ENCODE measurements at regions not wholly inside any gene's neighbourhood (a gene's known extent, or its start where the extent isn't known, plus 50 kb on each side); places are given as distances from the start of the nearest gene placed in this dataset.

GRCh38 chr14:66197276-66197675 lies 288.9 kb upstream of the CCDC196 start:
- DNase-seq (ENCODE audit: low read depth) = no peak

- DNase-seq (ENCODE audit: low read depth) = no peak
Observed at GRCh38 chr14:66206554-66206953, 279.6 kb upstream of the CCDC196 start.

- DNase-seq (ENCODE audit: low read depth) = no peak
Observed at GRCh38 chr14:66216763-66217162, 269.4 kb upstream of the CCDC196 start.

- no peak for DNase-seq (ENCODE audit: low read depth)
Observed at GRCh38 chr14:66219886-66220285, 266.3 kb upstream of the CCDC196 start.

- no peak for DNase-seq (ENCODE audit: low read depth)
Observed at GRCh38 chr14:66224492-66225178, 261.5 kb upstream of the CCDC196 start.

GRCh38 chr14:66225337-66225736 lies 260.8 kb upstream of the CCDC196 start:
- no peak for DNase-seq (ENCODE audit: low read depth)

GRCh38 chr14:66228267-66228970 lies 257.8 kb upstream of the CCDC196 start:
- no peak for DNase-seq (ENCODE audit: low read depth)

- no peak for DNase-seq (ENCODE audit: low read depth)
Observed at GRCh38 chr14:66231820-66232219, 254.4 kb upstream of the CCDC196 start.

GRCh38 chr14:66233591-66233990 lies 252.6 kb upstream of the CCDC196 start:
- no peak for DNase-seq (ENCODE audit: low read depth)

- DNase-seq (ENCODE audit: low read depth) = no peak
Observed at GRCh38 chr14:66234411-66234810, 251.8 kb upstream of the CCDC196 start.

GRCh38 chr14:66237741-66238140 lies 248.4 kb upstream of the CCDC196 start:
- DNase-seq (ENCODE audit: low read depth) = no peak

GRCh38 chr14:66238969-66239368 lies 247.2 kb upstream of the CCDC196 start:
- no peak for DNase-seq (ENCODE audit: low read depth)

GRCh38 chr14:66239589-66239988 lies 246.6 kb upstream of the CCDC196 start:
- DNase-seq (ENCODE audit: low read depth) = no peak

GRCh38 chr14:66240105-66240504 lies 246.1 kb upstream of the CCDC196 start:
- no peak for DNase-seq (ENCODE audit: low read depth)

- no peak for DNase-seq (ENCODE audit: low read depth)
Observed at GRCh38 chr14:66242001-66242400, 244.2 kb upstream of the CCDC196 start.

GRCh38 chr14:66244834-66245233 lies 241.3 kb upstream of the CCDC196 start:
- no peak for DNase-seq (ENCODE audit: low read depth)

- DNase-seq (ENCODE audit: low read depth) = no peak
Observed at GRCh38 chr14:66247662-66248193, 238.4 kb upstream of the CCDC196 start.

- no peak for DNase-seq (ENCODE audit: low read depth)
Observed at GRCh38 chr14:66248256-66248655, 237.9 kb upstream of the CCDC196 start.

GRCh38 chr14:66249544-66249943 lies 236.6 kb upstream of the CCDC196 start:
- DNase-seq (ENCODE audit: low read depth) = no peak

- DNase-seq (ENCODE audit: low read depth) = no peak
Observed at GRCh38 chr14:66254038-66254437, 232.1 kb upstream of the CCDC196 start.

- DNase-seq (ENCODE audit: low read depth) = no peak
Observed at GRCh38 chr14:66268802-66269334, 217.3 kb upstream of the CCDC196 start.

- no peak for DNase-seq (ENCODE audit: low read depth)
Observed at GRCh38 chr14:66272221-66272620, 213.9 kb upstream of the CCDC196 start.

GRCh38 chr14:66273261-66273832 lies 212.8 kb upstream of the CCDC196 start:
- DNase-seq (ENCODE audit: low read depth) = no peak
